Thyroid gland (tissue), 4 donors: ENCODE measurements at regions not wholly inside any gene's neighbourhood (a gene's known extent, or its start where the extent isn't known, plus 50 kb on each side); places are given as distances from the start of the nearest gene placed in this dataset.

Experiments
- DNase-seq, 2 donors: peaks; one replicate each; pipeline ENCODE4 v3.0.0-alpha.2; 2019
- H3K27ac ChIP-seq, 3 donors: fragments of 200-600 bp; sonication (generic); 1 replicate in 2 of 3; 2 replicates in 1 of 3; pipeline ENCODE4 v1.5.1; 2016 to 2019; ENCODE audit warnings: mild to moderate bottlenecking in 1 of 3, moderate library complexity in 1 of 3
- H3K27me3 ChIP-seq: fragments of 200-600 bp; sonication (generic); one replicate; pipeline ENCODE4 v1.5.1; 2019
- H3K36me3 ChIP-seq, 2 donors: fragments of 200-600 bp; sonication (generic); one replicate each; pipeline ENCODE4 v1.5.1; 2016 to 2019
- H3K4me1 ChIP-seq, 2 donors: fragments of 200-600 bp; sonication (generic); one replicate each; pipeline ENCODE4 v1.5.1; 2017 to 2019
- H3K4me3 ChIP-seq, 3 donors: fragments of 200-600 bp; sonication (generic); replicated peaks in 1 of 3; 1 replicate in 2 of 3; 2 replicates in 1 of 3; pipeline ENCODE4 v1.5.1; 2016; ENCODE audit warnings: mild to moderate bottlenecking in 1 of 3
- H3K9me3 ChIP-seq: fragments of 200-600 bp; sonication (generic); one replicate; pipeline ENCODE4 v1.5.1; 2017
- CTCF ChIP-seq, 6 experiments: fragments of 200-600 bp in 3 of 6; fragments of 450-650 bp in 3 of 6; sonication (generic) in 3 of 6; IDR thresholded peaks; one replicate each; pipeline ENCODE4 v1.5.1; 2016 to 2019; ENCODE audit warnings: antibody characterized with exemption in 6 of 6, mild to moderate bottlenecking in 2 of 6, inconsistent platforms in 1 of 6, moderate library complexity in 1 of 6
- POLR2A ChIP-seq, 2 donors: fragments of 450-650 bp; IDR thresholded peaks; one replicate each; pipeline ENCODE4 v1.6.1; 2017; ENCODE audit warnings: antibody characterized with exemption in 2 of 2, mild to moderate bottlenecking in 2 of 2, moderate library complexity in 1 of 2
- WGBS, 2 donors: methylation state at CpG; one replicate each; pipeline ENCODE4 v1.1.5; 2017; 5-methylcytosine and 5-hydroxymethylcytosine counted together
- intact Hi-C: fragments of 100-400 bp; cut with DNase I; formaldehyde crosslinking; loops from one replicate; pipeline ENCODE4 v1.15.1; 2023

GRCh38 chr1:5576011-5576672 lies 416.1 kb downstream of the NPHP4 start:
- no peaks in the 10 kb centered on the region for H3K27me3 ChIP-seq
- no peaks in the 10 kb centered on the region for H3K9me3 ChIP-seq
- intact Hi-C loops, result no loop called here
- no peak overlapping the region for H3K27ac ChIP-seq
- no peaks in the 10 kb centered on the region for H3K36me3 ChIP-seq
- H3K4me3 ChIP-seq, result no peak overlapping the region
- 50 to 53% methylated on average over 7 to 8 of the region's 9 CpGs for WGBS, 2 donors
- no peak for DNase-seq
- TF ChIP-seq CTCF (IDR thresholded peaks at IDR 0.05) (no peak), POLR2A (IDR thresholded peaks at IDR 0.05) (no peak)
- H3K4me1 ChIP-seq, result no peaks in the 10 kb centered on the region

- Histone ChIP-seq H3K27ac (no peak overlapping the region), H3K4me1 (no peaks in the 10 kb centered on the region), H3K9me3 (no peaks in the 10 kb centered on the region), H3K27me3 (no peaks in the 10 kb centered on the region), H3K36me3 (no peaks in the 10 kb centered on the region), H3K4me3 (no peak overlapping the region)
- intact Hi-C loops, result no loop called here
- 77% methylated on average over 5 of the region's 5 CpGs for WGBS, 2 donors
- DNase-seq, result no peak
- no peak for TF ChIP-seq POLR2A (IDR thresholded peaks at IDR 0.05)
These were observed 416.8 kb downstream of the NPHP4 start for GRCh38 chr1:5575396-5575940.

- no peaks in the 10 kb centered on the region for H3K4me1 ChIP-seq
- intact Hi-C loops, result no loop called here
- DNase-seq, result no peak
- no peak overlapping the region for H3K4me3 ChIP-seq
- TF ChIP-seq POLR2A (IDR thresholded peaks at IDR 0.05) (no peak), CTCF (IDR thresholded peaks at IDR 0.05) (no peak)
- 54 to 63% methylated on average over 4 of the region's 4 CpGs for WGBS, 2 donors
- H3K27me3 ChIP-seq, result no peaks in the 10 kb centered on the region
- H3K36me3 ChIP-seq, result no peaks in the 10 kb centered on the region
- no peaks in the 10 kb centered on the region for H3K9me3 ChIP-seq
- H3K27ac ChIP-seq, result no peak overlapping the region
These were observed 417.6 kb downstream of the NPHP4 start for GRCh38 chr1:5574641-5575040.

GRCh38 chr1:5572794-5573193 lies 419.4 kb downstream of the NPHP4 start:
- no peak for DNase-seq
- TF ChIP-seq POLR2A (IDR thresholded peaks at IDR 0.05), result no peak
- TF ChIP-seq CTCF (IDR thresholded peaks at IDR 0.05), result no peak
- H3K4me3 ChIP-seq, result no peak overlapping the region
- no peaks in the 10 kb centered on the region for H3K4me1 ChIP-seq
- no peaks in the 10 kb centered on the region for H3K27me3 ChIP-seq
- intact Hi-C loops, result no loop called here
- no peak overlapping the region for H3K27ac ChIP-seq
- 71 to 80% methylated on average over 2 of the region's 2 CpGs for WGBS, 2 donors
- H3K9me3 ChIP-seq, result no peaks in the 10 kb centered on the region
- H3K36me3 ChIP-seq, result no peaks in the 10 kb centered on the region

- Histone ChIP-seq H3K27ac (no peak overlapping the region), H3K4me1 (no peaks in the 10 kb centered on the region), H3K27me3 (no peaks in the 10 kb centered on the region), H3K9me3 (no peaks in the 10 kb centered on the region), H3K36me3 (no peaks in the 10 kb centered on the region), H3K4me3 (no peak overlapping the region)
- TF ChIP-seq CTCF (IDR thresholded peaks at IDR 0.05) (no peak), POLR2A (IDR thresholded peaks at IDR 0.05) (no peak)
- intact Hi-C loops, result no loop called here
- DNase-seq, result no peak
- WGBS, 2 donors, result 80 to 87% methylated on average over 11 of the region's 11 CpGs
These were observed 420.3 kb downstream of the NPHP4 start for GRCh38 chr1:5571861-5572401.
